SK-N-SH (cell line): ENCODE measurements at regions not wholly inside any gene's neighbourhood (a gene's known extent, or its start where the extent isn't known, plus 50 kb on each side); places are given as distances from the start of the nearest gene placed in this dataset.

Experiments
- SMC3 ChIP-seq: IDR thresholded peaks from 2 replicates; pipeline ENCODE4 v1.6.1; 2012; ENCODE audit warnings: low read depth, low read length, improper control_type of control experiment
- TF ChIP-seq, protein P1 (sequence below): IDR thresholded peaks from 2 replicates; pipeline ENCODE4 v1.6.1; 2012; ENCODE audit warnings: mild to moderate bottlenecking, low read depth, low read length, moderate library complexity

DNA sequence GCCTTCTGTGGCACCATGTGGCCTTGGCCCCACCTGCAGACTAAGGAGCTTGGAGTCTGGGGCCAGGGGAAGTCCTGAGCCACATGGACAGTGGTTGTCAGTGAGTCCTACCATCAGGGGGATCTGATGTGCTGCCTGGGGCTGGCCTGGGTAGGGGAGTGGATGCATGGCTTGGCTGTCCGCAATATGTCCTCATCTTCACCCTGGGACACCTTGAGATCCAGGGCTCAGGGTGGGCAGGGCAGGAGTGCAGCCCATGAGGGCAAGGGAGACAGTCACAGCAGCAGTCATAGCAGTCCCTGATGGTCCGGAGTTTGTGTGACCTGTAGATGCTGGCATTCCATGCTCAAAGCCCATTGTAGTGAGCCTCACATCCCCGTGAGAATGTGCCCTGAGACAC, 256.8 kb upstream of the B3GAT1 start:
- TF ChIP-seq SMC3 = no peak
- TF ChIP-seq, protein P1, sequence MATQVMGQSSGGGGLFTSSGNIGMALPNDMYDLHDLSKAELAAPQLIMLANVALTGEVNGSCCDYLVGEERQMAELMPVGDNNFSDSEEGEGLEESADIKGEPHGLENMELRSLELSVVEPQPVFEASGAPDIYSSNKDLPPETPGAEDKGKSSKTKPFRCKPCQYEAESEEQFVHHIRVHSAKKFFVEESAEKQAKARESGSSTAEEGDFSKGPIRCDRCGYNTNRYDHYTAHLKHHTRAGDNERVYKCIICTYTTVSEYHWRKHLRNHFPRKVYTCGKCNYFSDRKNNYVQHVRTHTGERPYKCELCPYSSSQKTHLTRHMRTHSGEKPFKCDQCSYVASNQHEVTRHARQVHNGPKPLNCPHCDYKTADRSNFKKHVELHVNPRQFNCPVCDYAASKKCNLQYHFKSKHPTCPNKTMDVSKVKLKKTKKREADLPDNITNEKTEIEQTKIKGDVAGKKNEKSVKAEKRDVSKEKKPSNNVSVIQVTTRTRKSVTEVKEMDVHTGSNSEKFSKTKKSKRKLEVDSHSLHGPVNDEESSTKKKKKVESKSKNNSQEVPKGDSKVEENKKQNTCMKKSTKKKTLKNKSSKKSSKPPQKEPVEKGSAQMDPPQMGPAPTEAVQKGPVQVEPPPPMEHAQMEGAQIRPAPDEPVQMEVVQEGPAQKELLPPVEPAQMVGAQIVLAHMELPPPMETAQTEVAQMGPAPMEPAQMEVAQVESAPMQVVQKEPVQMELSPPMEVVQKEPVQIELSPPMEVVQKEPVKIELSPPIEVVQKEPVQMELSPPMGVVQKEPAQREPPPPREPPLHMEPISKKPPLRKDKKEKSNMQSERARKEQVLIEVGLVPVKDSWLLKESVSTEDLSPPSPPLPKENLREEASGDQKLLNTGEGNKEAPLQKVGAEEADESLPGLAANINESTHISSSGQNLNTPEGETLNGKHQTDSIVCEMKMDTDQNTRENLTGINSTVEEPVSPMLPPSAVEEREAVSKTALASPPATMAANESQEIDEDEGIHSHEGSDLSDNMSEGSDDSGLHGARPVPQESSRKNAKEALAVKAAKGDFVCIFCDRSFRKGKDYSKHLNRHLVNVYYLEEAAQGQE = no peak
